CD4-positive, alpha-beta T cell treated with Interferon alpha-2 for 1 hour (primary cell): ENCODE measurements at regions not wholly inside any gene's neighbourhood (a gene's known extent, or its start where the extent isn't known, plus 50 kb on each side); places are given as distances from the start of the nearest gene placed in this dataset.
"Not testable (repeated sequence)": the region's sequence is repeated elsewhere in the genome, so short reads cannot be mapped to it uniquely, and the experiment has no call there.

Source experiments
- DNase-seq, 2 donors: peaks; one replicate each; pipeline ENCODE4 v3.0.0-alpha.2; 2020 to 2022

GRCh38 chr13:33418224-33418953, 132.8 kb upstream of the STARD13 start:
- not testable (repeated sequence) for DNase-seq

GRCh38 chr13:33420117-33420516, 134.6 kb upstream of the STARD13 start:
- DNase-seq, result not testable (repeated sequence)

GRCh38 chr13:33426131-33426530, 140.6 kb upstream of the STARD13 start:
- no peak for DNase-seq

GRCh38 chr13:33433316-33433715, 147.8 kb upstream of the STARD13 start:
- no peak for DNase-seq

GRCh38 chr13:33434676-33435075, 149.1 kb upstream of the STARD13 start:
- DNase-seq, result no peak

GRCh38 chr13:33435207-33435606, 149.7 kb upstream of the STARD13 start:
- no peak for DNase-seq

GRCh38 chr13:33438918-33439317, 153.4 kb upstream of the STARD13 start:
- DNase-seq, result no peak

GRCh38 chr13:33441015-33441414, 155.5 kb upstream of the STARD13 start:
- no peak for DNase-seq

- DNase-seq, result no peak
Observed at GRCh38 chr13:33445024-33445423, 159.5 kb upstream of the STARD13 start.

GRCh38 chr13:33445476-33445875, 159.9 kb upstream of the STARD13 start:
- DNase-seq, result no peak

- DNase-seq, result no peak
Observed at GRCh38 chr13:33446821-33447725, 161.5 kb upstream of the STARD13 start.

GRCh38 chr13:33448889-33449288, 163.3 kb upstream of the STARD13 start:
- no peak for DNase-seq

- DNase-seq, result no peak
Observed at GRCh38 chr13:33450956-33451709, 165.6 kb upstream of the STARD13 start.

GRCh38 chr13:33452873-33453517, 167.4 kb upstream of the STARD13 start:
- no peak for DNase-seq

GRCh38 chr13:33453936-33454335, 168.4 kb upstream of the STARD13 start:
- no peak for DNase-seq

GRCh38 chr13:33454844-33455705, 169.5 kb upstream of the STARD13 start:
- no peak for DNase-seq

- no peak for DNase-seq
Observed at GRCh38 chr13:33459702-33460101, 174.1 kb upstream of the STARD13 start.

GRCh38 chr13:33462109-33462508, 176.6 kb upstream of the STARD13 start:
- no peak for DNase-seq

GRCh38 chr13:33464345-33464744, 178.8 kb upstream of the STARD13 start:
- no peak for DNase-seq

GRCh38 chr13:33466262-33466661, 180.7 kb upstream of the STARD13 start:
- DNase-seq, result no peak

- no peak for DNase-seq
Observed at GRCh38 chr13:33467556-33467955, 182.0 kb upstream of the STARD13 start.

- no peak for DNase-seq
Observed at GRCh38 chr13:33471204-33471603, 185.6 kb upstream of the STARD13 start.
